Smooth muscle cell (in vitro differentiated cells): ENCODE measurements at regions not wholly inside any gene's neighbourhood (a gene's known extent, or its start where the extent isn't known, plus 50 kb on each side); places are given as distances from the start of the nearest gene placed in this dataset.

Source experiments
- DNase-seq: peaks from one replicate; lab custom pipeline; 2025; ENCODE audit not compliant: unreplicated experiment; lab: John Stamatoyannopoulos, UW
- H2AFZ ChIP-seq: fragments of 200-600 bp; sonication (generic); 2 replicates; pipeline ENCODE4 v1.6.0; 2016; ENCODE audit warnings: antibody characterized with exemption, low read depth, mild to moderate bottlenecking
- H3F3A ChIP-seq: fragments of 200-600 bp; sonication (generic); 2 replicates; pipeline ENCODE4 v1.6.0; 2017; ENCODE audit warnings: antibody characterized with exemption, low read depth
- H3K27ac ChIP-seq: fragments of 200-600 bp; sonication (generic); 2 replicates; pipeline ENCODE4 v1.5.1; 2016; ENCODE audit warnings: low read depth, mild to moderate bottlenecking
- H3K27me3 ChIP-seq: fragments of 200-600 bp; sonication (generic); 2 replicates; pipeline ENCODE4 v1.6.1; 2016; ENCODE audit warnings: low read depth, mild to moderate bottlenecking
- H3K36me3 ChIP-seq: fragments of 200-600 bp; sonication (generic); 2 replicates; pipeline ENCODE4 v1.5.1; 2016; ENCODE audit warnings: low read depth
- H3K4me1 ChIP-seq: fragments of 200-600 bp; sonication (generic); 2 replicates; pipeline ENCODE4 v1.5.1; 2016; ENCODE audit warnings: low read depth
- H3K4me2 ChIP-seq: fragments of 200-600 bp; sonication (generic); 2 replicates; pipeline ENCODE4 v1.6.0; 2016; ENCODE audit warnings: mild to moderate bottlenecking
- H3K4me3 ChIP-seq: fragments of 200-600 bp; sonication (generic); 2 replicates; pipeline ENCODE4 v1.5.1; 2016; ENCODE audit warnings: mild to moderate bottlenecking
- H3K79me2 ChIP-seq: fragments of 200-600 bp; sonication (generic); 2 replicates; pipeline ENCODE4 v1.6.0; 2016; ENCODE audit warnings: low read depth, mild to moderate bottlenecking
- H3K9ac ChIP-seq: fragments of 200-600 bp; sonication (generic); 2 replicates; pipeline ENCODE4 v1.6.0; 2016; ENCODE audit warnings: low read depth
- H3K9me3 ChIP-seq: fragments of 200-600 bp; sonication (generic); replicated peaks from 2 replicates; pipeline ENCODE4 v1.5.1; 2016; ENCODE audit warnings: low read depth
- H4K20me1 ChIP-seq: fragments of 200-600 bp; sonication (generic); 2 replicates; pipeline ENCODE4 v1.6.0; 2016; ENCODE audit warnings: low read depth
- CTCF ChIP-seq: fragments of 200-600 bp; sonication (generic); IDR thresholded peaks from 2 replicates; pipeline ENCODE4 v1.5.1; 2017; ENCODE audit warnings: borderline replicate concordance, mild to moderate bottlenecking, antibody characterized with exemption; ENCODE audit not compliant: insufficient read depth, poor library complexity, severe bottlenecking
- WGBS: methylation state at CpG from one replicate; pipeline ENCODE4 v1.1.7; 2016; ENCODE audit warnings: low lambda C conversion rate; 5-methylcytosine and 5-hydroxymethylcytosine counted together

- Histone ChIP-seq H3K9ac (no peak overlapping the region), H3K79me2 (no peaks in the 10 kb centered on the region), H2AFZ (no peak overlapping the region), H3K36me3 (no peaks in the 10 kb centered on the region), H3K9me3 (no peaks in the 10 kb centered on the region), H3K4me3 (no peak overlapping the region), H3F3A (no peaks in the 10 kb centered on the region), H3K4me2 (no peak overlapping the region), H3K27me3 (no peaks in the 10 kb centered on the region), H3K27ac (no peak overlapping the region), H3K4me1 (no peaks in the 10 kb centered on the region), H4K20me1 (no peaks in the 10 kb centered on the region)
- no peak for DNase-seq
- no peak for TF ChIP-seq CTCF
- 96% methylated on average over 4 of the region's 4 CpGs for WGBS
Measured at GRCh38 chr1:24263211-24263610, 55.9 kb upstream of the GRHL3 start.

GRCh38 chr1:24261977-24262376, 57.2 kb upstream of the GRHL3 start:
- no peaks in the 10 kb centered on the region for H3K9me3 ChIP-seq
- no peaks in the 10 kb centered on the region for H3K27me3 ChIP-seq
- no peak for DNase-seq
- no peak overlapping the region for H3K27ac ChIP-seq
- H2AFZ ChIP-seq = no peak overlapping the region
- H3F3A ChIP-seq = no peaks in the 10 kb centered on the region
- no peak overlapping the region for H3K4me2 ChIP-seq
- H3K4me1 ChIP-seq = no peaks in the 10 kb centered on the region
- TF ChIP-seq CTCF = no peak
- H3K36me3 ChIP-seq = no peaks in the 10 kb centered on the region
- no peaks in the 10 kb centered on the region for H3K79me2 ChIP-seq
- no peak overlapping the region for H3K4me3 ChIP-seq
- no peak overlapping the region for H3K9ac ChIP-seq
- 85% methylated on average over 5 of the region's 5 CpGs for WGBS
- no peaks in the 10 kb centered on the region for H4K20me1 ChIP-seq

GRCh38 chr1:24258735-24259424, 60.3 kb upstream of the GRHL3 start:
- Histone ChIP-seq H3K9me3 (no peaks in the 10 kb centered on the region), H3K27ac (no peak overlapping the region), H3K4me1 (no peaks in the 10 kb centered on the region), H2AFZ (no peak overlapping the region), H3K4me2 (no peak overlapping the region), H3K36me3 (no peaks in the 10 kb centered on the region), H3K27me3 (no peaks in the 10 kb centered on the region), H3K9ac (no peak overlapping the region), H3K4me3 (no peak overlapping the region), H4K20me1 (no peaks in the 10 kb centered on the region), H3K79me2 (no peaks in the 10 kb centered on the region), H3F3A (no peaks in the 10 kb centered on the region)
- no peak for TF ChIP-seq CTCF
- WGBS = 92% methylated on average over 16 of the region's 16 CpGs
- no peak for DNase-seq

GRCh38 chr1:24257373-24257772, 61.8 kb upstream of the GRHL3 start:
- Histone ChIP-seq H3K4me2 (no peak overlapping the region), H3K4me1 (no peaks in the 10 kb centered on the region), H3K4me3 (no peak overlapping the region), H4K20me1 (no peaks in the 10 kb centered on the region), H3K27ac (no peak overlapping the region), H3K9ac (no peak overlapping the region), H3K9me3 (no peaks in the 10 kb centered on the region), H3F3A (no peaks in the 10 kb centered on the region), H3K27me3 (no peaks in the 10 kb centered on the region), H2AFZ (no peak overlapping the region), H3K36me3 (no peaks in the 10 kb centered on the region), H3K79me2 (no peaks in the 10 kb centered on the region)
- no peak for TF ChIP-seq CTCF
- no peak for DNase-seq
- 83% methylated on average over 2 of the region's 2 CpGs for WGBS
